Left lung (tissue), 4 donors: ENCODE measurements at regions not wholly inside any gene's neighbourhood (a gene's known extent, or its start where the extent isn't known, plus 50 kb on each side); places are given as distances from the start of the nearest gene placed in this dataset.
"Not testable (repeated sequence)": the region's sequence is repeated elsewhere in the genome, so short reads cannot be mapped to it uniquely, and the experiment has no call there.

Source experiments
- ATAC-seq: fragments of 200-7000 bp; cut with Tn5 transposase; one replicate; pipeline ENCODE4 v1.9.1; 2020; ENCODE audit warnings: moderate library complexity
- DNase-seq, 4 donors: peaks; one replicate each; pipeline ENCODE4 v3.0.0-alpha.2; 2013 to 2020
- H3K27ac ChIP-seq, 2 donors: fragments of 200-600 bp; sonication (generic) in 1 of 2; one replicate each; pipeline versions ENCODE4 v1.5.0 to v1.8.0; 2020 to 2021
- H3K27me3 ChIP-seq, 2 donors: fragments of 200-600 bp; sonication (generic) in 1 of 2; one replicate each; pipeline versions ENCODE4 v1.5.0 to v1.8.0; 2020 to 2021
- H3K36me3 ChIP-seq, 2 donors: fragments of 200-600 bp; sonication (generic) in 1 of 2; one replicate each; pipeline versions ENCODE4 v1.5.0 to v1.8.0; 2020 to 2021
- H3K4me1 ChIP-seq, 2 donors: fragments of 200-600 bp; one replicate each; pipeline ENCODE4 v1.8.0; 2021
- H3K4me3 ChIP-seq, 2 donors: fragments of 200-600 bp; sonication (generic) in 1 of 2; one replicate each; pipeline versions ENCODE4 v1.5.0 to v1.8.0; 2020 to 2021; ENCODE audit warnings: mild to moderate bottlenecking in 1 of 2
- H3K9me3 ChIP-seq, 2 donors: fragments of 200-600 bp; sonication (generic) in 1 of 2; one replicate each; pipeline versions ENCODE4 v1.5.0 to v1.8.0; 2020 to 2021
- CTCF ChIP-seq, 2 donors: fragments of 200-600 bp; sonication (generic) in 1 of 2; IDR thresholded peaks; one replicate each; pipeline versions ENCODE4 v1.5.0 to v1.8.0; 2021; ENCODE audit warnings: antibody characterized with exemption in 2 of 2
- intact Hi-C, 2 donors: fragments of 100-400 bp; cut with DNase I; formaldehyde crosslinking; loops; one replicate each; pipeline versions ENCODE4 v1.11.2 to v1.14.2; 2022
- donor health status: DM: no; HTN: yes; CAD: no.
- donor health status: DM: no; HTN: no; CAD: no.

GRCh38 chr14:63147018-63147417 is 57.2 kb upstream of the RHOJ start:
- Histone ChIP-seq H3K4me1 (no peaks in the 10 kb centered on the region), H3K9me3 (peaks cover 0 to 27% of the 10 kb centered on the region in 2 donors), H3K36me3 (no peaks in the 10 kb centered on the region), H3K27ac (no peak overlapping the region), H3K27me3 (no peaks in the 10 kb centered on the region), H3K4me3 (no peak overlapping the region)
- intact Hi-C loops = no loop called here
- no peak for ATAC-seq
- DNase-seq = no peak
- TF ChIP-seq CTCF (IDR thresholded peaks at IDR 0.05) = no peak

- DNase-seq (peak in 1 of 4 donors; percentile 4), ATAC-seq (no peak)
- Histone ChIP-seq H3K4me1 (no peaks in the 10 kb centered on the region), H3K9me3 (no peaks in the 10 kb centered on the region), H3K27me3 (no peaks in the 10 kb centered on the region), H3K36me3 (no peaks in the 10 kb centered on the region), H3K27ac (no peak overlapping the region), H3K4me3 (no peak overlapping the region)
- intact Hi-C loops = no loop called here
- TF ChIP-seq CTCF (IDR thresholded peaks at IDR 0.05) = no peak
Measured at GRCh38 chr14:63134801-63135200, 69.4 kb upstream of the RHOJ start.

- intact Hi-C loops = no loop called here
- no peak for ATAC-seq
- no peaks in the 10 kb centered on the region for H3K9me3 ChIP-seq
- no peak overlapping the region for H3K27ac ChIP-seq
- TF ChIP-seq CTCF (IDR thresholded peaks at IDR 0.05) = no peak
- no peaks in the 10 kb centered on the region for H3K36me3 ChIP-seq
- DNase-seq = no peak
- H3K27me3 ChIP-seq = no peaks in the 10 kb centered on the region
- no peak overlapping the region for H3K4me3 ChIP-seq
- H3K4me1 ChIP-seq = no peaks in the 10 kb centered on the region
Measured at GRCh38 chr14:63130531-63130930, 73.7 kb upstream of the RHOJ start.

GRCh38 chr14:63106487-63106886 is 61.2 kb upstream of the KCNH5 start:
- H3K4me3 ChIP-seq, H3K9me3 ChIP-seq, DNase-seq, H3K27me3 ChIP-seq, H3K4me1 ChIP-seq, intact Hi-C loops, ATAC-seq, H3K27ac ChIP-seq, H3K36me3 ChIP-seq: not testable (repeated sequence)

GRCh38 chr14:63100552-63100951 is 55.3 kb upstream of the KCNH5 start:
- no peak for TF ChIP-seq CTCF (IDR thresholded peaks at IDR 0.05)
- intact Hi-C loops = no loop called here
- ATAC-seq = no peak

GRCh38 chr14:63096186-63096585 is 50.9 kb upstream of the KCNH5 start:
- intact Hi-C loops = no loop called here
- DNase-seq = no peak

More at GRCh38 chr14:63100552-63100951, 55.3 kb upstream of the KCNH5 start:
- no peak overlapping the region for H3K27ac ChIP-seq
- no peaks in the 10 kb centered on the region for H3K4me1 ChIP-seq
- no peak overlapping the region for H3K4me3 ChIP-seq
- no peaks in the 10 kb centered on the region for H3K36me3 ChIP-seq
- no peaks in the 10 kb centered on the region for H3K27me3 ChIP-seq
- no peaks in the 10 kb centered on the region for H3K9me3 ChIP-seq
- DNase-seq = no peak

More at GRCh38 chr14:63096186-63096585, 50.9 kb upstream of the KCNH5 start:
- no peaks in the 10 kb centered on the region for H3K27me3 ChIP-seq
- H3K4me1 ChIP-seq = no peaks in the 10 kb centered on the region
- no peak overlapping the region for H3K27ac ChIP-seq
- H3K36me3 ChIP-seq = no peaks in the 10 kb centered on the region
- TF ChIP-seq CTCF (IDR thresholded peaks at IDR 0.05) = no peak
- H3K9me3 ChIP-seq = no peaks in the 10 kb centered on the region
- no peak for ATAC-seq
- H3K4me3 ChIP-seq = no peak overlapping the region
